ENCODE measurements at regions not wholly inside any gene's neighbourhood (a gene's known extent, or its start where the extent isn't known, plus 50 kb on each side); places are given as distances from the start of the nearest gene placed in this dataset.

DNA sequence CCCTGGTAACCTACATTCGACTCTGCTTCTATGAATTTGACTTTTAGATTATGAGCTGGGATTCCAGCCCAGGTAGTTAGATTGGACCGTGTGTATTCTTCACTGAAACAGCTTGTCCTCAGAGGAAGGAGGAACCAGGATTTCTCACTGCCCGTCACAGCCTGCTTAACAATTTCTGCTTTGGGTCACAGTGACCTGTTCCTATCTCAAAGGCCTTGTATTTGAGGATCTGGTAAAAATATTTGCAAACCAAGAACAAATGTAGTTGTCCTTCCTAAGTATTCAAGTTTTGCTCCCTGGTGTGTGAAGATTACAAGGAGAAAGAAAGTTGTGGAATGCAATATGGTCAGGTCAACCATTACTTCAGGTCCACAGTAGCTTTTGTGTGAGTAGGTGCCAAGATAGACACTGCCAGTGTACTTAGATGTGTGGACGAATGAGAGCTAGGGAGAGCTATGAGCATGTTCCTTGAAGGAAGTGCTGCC lies 55.1 kb downstream of the KIF4B start:
- DNase-seq = no peak

- DNase-seq = no peak
Measured at GRCh38 chr5:155069961-155070360, 56.4 kb downstream of the KIF4B start.

DNA sequence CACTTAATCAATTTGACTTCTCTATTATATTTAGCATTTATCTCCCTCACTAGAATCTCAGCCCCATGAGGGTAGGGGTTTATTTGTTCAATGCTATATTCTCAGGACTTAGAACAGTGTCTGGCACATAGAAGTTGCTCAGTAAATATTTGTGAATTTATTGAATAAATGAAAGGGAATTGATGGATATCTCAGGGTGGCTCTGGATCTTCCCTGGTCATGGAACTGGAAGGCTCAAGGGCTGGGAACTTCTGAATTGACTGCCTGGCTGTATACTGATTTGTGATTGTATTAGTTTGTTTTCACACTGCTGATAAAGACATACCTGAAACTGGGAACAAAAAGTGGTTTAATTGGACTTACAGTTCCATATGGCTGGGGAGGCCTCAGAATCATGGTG lies 57.2 kb downstream of the KIF4B start:
- DNase-seq = no peak

GRCh38 chr5:155076379-155076778 lies 62.8 kb downstream of the KIF4B start:
- no peak for DNase-seq

DNA sequence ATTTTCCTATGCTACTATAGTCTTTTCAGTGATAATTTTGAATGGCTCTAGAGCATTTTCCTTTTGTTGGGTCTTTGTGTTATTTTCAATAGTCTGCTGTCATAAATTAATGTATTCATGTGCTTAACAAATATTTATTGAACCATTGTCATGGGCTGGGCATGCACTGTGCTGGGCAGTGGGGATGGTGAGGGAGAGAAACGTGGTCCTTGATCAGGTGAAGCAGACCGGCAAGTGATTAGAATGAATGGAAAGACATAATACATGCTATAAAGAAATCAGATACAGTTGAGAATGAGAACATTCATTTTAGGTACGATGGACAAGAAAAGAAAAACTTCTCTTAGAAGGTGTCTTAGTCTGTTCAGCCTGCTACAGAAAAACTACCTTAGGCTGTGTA lies 66.1 kb downstream of the KIF4B start:
- DNase-seq = no peak

- DNase-seq = no peak
Measured at GRCh38 chr5:155080721-155081120, 67.2 kb downstream of the KIF4B start.

GRCh38 chr5:155081618-155082017 lies 68.1 kb downstream of the KIF4B start:
- no peak for DNase-seq

GRCh38 chr5:155082401-155082800 lies 68.8 kb downstream of the KIF4B start:
- no peak for DNase-seq

GRCh38 chr5:155085282-155085989 lies 71.9 kb downstream of the KIF4B start:
- DNase-seq = no peak

DNA sequence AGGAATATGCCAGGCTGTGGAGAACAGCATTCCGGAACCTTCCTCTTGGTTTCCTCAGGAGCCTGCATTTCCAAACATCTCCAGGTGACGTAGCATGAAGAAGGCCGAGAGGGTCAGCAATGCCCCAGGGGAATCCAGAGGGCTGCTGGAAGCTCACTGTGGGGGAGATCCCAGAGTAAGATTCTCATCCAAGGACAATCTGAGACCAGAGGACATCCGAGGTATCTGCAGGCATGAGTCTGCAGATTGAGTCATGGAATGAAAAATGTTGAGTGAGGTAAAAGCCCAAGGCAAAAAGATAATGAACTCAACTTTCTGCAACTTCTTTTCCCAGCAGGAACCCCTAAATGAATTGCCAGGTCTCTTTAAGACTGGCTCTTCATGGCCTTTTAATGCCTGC lies 73.5 kb downstream of the KIF4B start:
- no peak for DNase-seq

- no peak for DNase-seq
Measured at GRCh38 chr5:155088811-155089210, 75.3 kb downstream of the KIF4B start.

GRCh38 chr5:155089643-155090042 lies 76.1 kb downstream of the KIF4B start:
- DNase-seq = no peak

DNA sequence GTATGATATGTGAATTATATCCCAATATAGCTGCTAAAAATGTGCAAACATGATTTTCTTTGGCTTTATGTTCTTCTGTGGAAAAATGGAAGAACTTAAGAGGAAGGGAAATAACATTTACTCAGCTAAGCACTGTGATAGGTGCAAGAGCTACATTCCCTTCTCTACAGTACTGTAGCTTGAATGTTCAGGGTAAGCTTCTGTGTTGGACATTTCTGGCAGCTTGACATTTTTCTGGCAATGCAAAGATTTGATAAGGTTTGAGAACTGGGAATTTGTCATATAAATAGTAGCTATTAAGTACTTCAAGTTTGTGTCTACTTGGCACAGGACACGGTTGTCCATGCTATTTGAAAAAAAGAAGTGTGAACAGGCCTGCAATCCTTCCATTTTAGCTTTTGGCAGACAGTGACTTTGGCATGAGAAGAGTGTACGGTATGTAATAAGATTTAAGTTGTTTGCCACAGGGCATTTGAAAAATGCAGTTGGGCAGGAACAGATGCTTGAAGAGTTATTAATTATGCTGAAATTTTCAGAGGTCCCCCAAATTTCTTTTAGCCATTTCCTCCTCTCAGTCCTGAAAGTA lies 77.6 kb downstream of the KIF4B start:
- no peak for DNase-seq

DNA sequence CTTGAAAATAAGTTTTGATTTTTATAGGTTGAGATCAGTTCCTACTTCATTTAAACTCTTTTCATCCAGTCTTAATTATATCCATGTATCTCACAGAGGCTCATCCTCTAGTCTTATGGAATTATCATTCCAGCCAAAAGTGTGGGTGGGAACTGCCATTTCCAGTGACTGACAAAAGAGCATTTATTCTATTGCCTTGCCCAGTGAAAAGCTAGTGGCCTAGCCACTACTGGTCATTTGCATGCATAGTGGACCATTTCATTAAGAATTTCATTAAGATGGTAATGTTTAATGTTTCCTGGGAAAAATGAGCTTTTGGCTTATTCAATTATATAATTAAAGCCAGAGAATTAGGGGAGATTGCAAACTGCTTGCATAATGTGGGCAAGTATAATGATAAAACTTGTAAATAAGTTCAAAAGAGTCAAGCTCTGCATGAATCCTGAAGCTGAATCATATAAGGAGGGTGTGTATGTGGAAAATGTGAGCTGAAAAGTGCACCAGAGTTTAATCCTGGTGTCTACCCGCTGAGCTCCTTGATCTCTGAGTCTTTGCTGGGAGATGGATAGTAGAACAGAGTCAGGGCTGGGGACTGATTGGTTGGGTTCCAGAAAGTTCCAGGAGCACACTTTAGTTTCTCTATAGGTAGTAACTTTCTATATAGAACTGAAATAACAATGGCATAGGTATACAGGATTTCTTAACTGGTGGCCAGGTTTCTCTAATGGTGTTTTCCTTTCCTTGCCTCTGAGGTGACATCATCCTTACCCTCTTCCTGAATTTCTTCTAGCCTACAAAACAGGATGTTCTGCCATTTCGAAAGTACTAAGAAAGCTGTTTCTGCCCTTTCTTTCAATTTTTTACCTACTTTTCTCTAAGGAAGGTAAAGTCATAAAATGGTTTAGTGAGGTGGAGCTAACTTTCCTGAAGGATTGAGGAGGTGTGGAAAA lies 78.5 kb downstream of the KIF4B start:
- DNase-seq = no peak

- DNase-seq = no peak
Measured at GRCh38 chr5:155094455-155094854, 80.9 kb downstream of the KIF4B start.

- no peak for DNase-seq
Measured at GRCh38 chr5:155097995-155098394, 84.4 kb downstream of the KIF4B start.

DNA sequence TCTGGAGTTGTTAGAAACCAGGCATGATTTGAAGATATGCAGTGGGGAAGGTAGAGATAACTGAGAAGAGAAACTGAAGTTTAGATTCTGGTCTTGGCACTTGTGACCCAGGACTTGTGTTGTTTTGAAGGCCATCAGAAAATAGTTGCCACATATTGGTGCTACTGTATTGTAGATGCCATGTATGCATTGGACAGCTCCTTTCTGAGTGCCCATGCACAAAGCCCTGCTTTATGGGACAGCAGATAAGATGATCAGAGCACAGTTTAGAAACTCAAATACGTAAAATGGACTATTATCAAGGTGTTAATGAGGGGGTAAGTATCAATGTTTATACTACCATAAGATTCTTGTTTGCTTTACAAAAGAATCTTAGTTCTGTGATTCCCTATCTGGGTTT lies 84.9 kb downstream of the KIF4B start:
- no peak for DNase-seq

DNA sequence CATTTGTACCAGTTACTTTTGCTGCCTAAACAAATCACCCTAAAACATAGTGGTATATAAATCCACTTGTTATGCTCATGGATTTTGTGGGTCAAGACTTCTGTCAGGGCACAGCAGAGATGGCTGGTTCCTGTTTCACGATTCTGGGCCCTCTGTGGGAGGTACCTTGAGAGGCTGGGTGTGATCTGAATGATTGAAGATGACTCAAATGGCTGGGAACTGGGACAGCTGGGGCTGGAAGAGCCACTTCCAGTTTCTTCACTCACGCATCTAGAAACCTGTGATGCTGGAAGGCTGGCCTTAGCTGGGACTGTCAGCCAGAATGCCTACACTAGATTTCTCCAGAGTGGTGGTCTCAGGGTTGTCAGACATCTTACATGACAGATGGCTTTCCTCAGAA lies 88.1 kb downstream of the KIF4B start:
- DNase-seq = no peak

DNA sequence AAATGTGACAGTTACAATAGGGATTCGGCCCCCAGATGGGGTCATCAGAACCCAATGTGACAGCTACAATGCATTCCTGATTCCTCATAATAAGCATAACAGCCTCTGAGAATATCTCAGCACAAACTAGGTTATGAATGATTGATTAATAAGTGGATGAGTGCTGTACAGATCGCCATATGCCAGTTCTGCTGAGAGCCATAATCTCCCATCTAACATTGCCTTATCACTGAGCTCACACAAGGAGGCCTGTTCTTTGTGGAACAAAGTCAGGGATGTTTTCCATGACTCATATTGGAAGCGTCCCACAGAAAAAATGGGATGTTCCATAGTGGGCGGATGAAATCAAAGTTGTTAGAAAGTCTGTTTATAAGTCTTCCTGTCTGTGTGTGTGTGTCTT lies 89.6 kb downstream of the KIF4B start:
- no peak for DNase-seq

- DNase-seq = no peak
Measured at GRCh38 chr5:155104441-155104840, 90.9 kb downstream of the KIF4B start.

GRCh38 chr5:155106221-155106620 lies 92.7 kb downstream of the KIF4B start:
- DNase-seq = no peak

GRCh38 chr5:155113888-155114287 lies 100.3 kb downstream of the KIF4B start:
- no peak for DNase-seq

DNA sequence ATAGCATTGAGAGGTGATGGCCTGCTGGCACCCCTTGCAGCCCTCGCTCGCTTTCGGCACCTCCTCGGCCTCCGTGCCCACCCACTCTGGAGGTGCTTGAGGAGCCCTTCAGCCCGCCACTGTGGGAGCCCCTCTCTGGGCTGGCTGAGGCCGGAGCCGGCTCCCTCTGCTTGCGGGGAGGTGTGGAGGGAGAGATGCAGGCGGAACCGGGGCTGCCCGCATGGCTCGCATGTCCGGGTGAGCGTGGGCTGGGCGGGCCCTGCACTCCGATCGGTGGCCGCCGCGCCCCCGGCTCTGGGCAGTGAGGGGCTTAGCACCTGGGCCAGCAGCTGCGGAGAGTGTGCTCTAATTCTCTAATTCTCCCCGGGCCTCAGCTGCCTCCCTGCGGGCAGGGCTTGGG lies 101.1 kb downstream of the KIF4B start:
- DNase-seq = no peak
